Astrocyte (in vitro differentiated cells and primary cell): ENCODE measurements at regions not wholly inside any gene's neighbourhood (a gene's known extent, or its start where the extent isn't known, plus 50 kb on each side); places are given as distances from the start of the nearest gene placed in this dataset.
"Not testable (repeated sequence)": the region's sequence is repeated elsewhere in the genome, so short reads cannot be mapped to it uniquely, and the experiment has no call there.

Experiments
- DNase-seq: peaks from one replicate; pipeline ENCODE4 v3.0.0-alpha.2; 2010; ENCODE audit warnings: low read depth
- FAIRE-seq: peaks from 2 replicates; lab custom pipeline; 2011; peaks lifted over from hg19 to GRCh38; lab: Jason Lieb, UNC
- H2AFZ ChIP-seq: 2 replicates; pipeline ENCODE4 v1.6.0; 2012; ENCODE audit warnings: low read depth, low read length, inconsistent platforms
- H3K27ac ChIP-seq: 2 replicates; pipeline ENCODE4 v1.5.1; 2011; ENCODE audit warnings: low read depth, low read length, inconsistent platforms
- H3K27me3 ChIP-seq: 2 replicates; pipeline ENCODE4 v1.6.0; 2011; ENCODE audit warnings: low read length, inconsistent platforms; ENCODE audit not compliant: insufficient read depth
- H3K36me3 ChIP-seq: 2 replicates; pipeline ENCODE4 v1.5.1; 2011; ENCODE audit warnings: low read length, inconsistent platforms; ENCODE audit not compliant: insufficient read depth
- H3K4me1 ChIP-seq: 2 replicates; pipeline ENCODE4 v1.5.1; 2011; ENCODE audit warnings: low read length, inconsistent platforms; ENCODE audit not compliant: insufficient read depth
- H3K4me2 ChIP-seq: 2 replicates; pipeline ENCODE4 v1.6.0; 2012; ENCODE audit warnings: low read length, inconsistent platforms
- H3K4me3 ChIP-seq: 2 replicates; pipeline ENCODE4 v1.5.1; 2011; ENCODE audit warnings: low read depth, mild to moderate bottlenecking, low read length, inconsistent platforms; ENCODE audit not compliant: insufficient read depth
- H3K79me2 ChIP-seq: 2 replicates; pipeline ENCODE4 v1.6.0; 2012; ENCODE audit warnings: mild to moderate bottlenecking, low read length, inconsistent platforms; ENCODE audit not compliant: insufficient read depth
- H3K9ac ChIP-seq: 2 replicates; pipeline ENCODE4 v1.6.0; 2012; ENCODE audit warnings: mild to moderate bottlenecking, low read length, inconsistent platforms
- H3K9me3 ChIP-seq: 2 replicates; pipeline ENCODE4 v1.5.1; 2012; ENCODE audit warnings: low read depth, mild to moderate bottlenecking, low read length, inconsistent platforms; ENCODE audit not compliant: insufficient read depth
- H4K20me1 ChIP-seq: 2 replicates; pipeline ENCODE4 v1.6.0; 2012; ENCODE audit warnings: low read length, inconsistent platforms; ENCODE audit not compliant: insufficient read depth
- H3K27ac Mint-ChIP-seq: one replicate; pipeline ENCODE4 v1.8.0; 2021; ENCODE audit warnings: mild to moderate bottlenecking, mixed read lengths; ENCODE audit not compliant: unreplicated experiment
- H3K27me3 Mint-ChIP-seq: one replicate; pipeline ENCODE4 v1.8.0; 2021; ENCODE audit warnings: low read depth, mixed read lengths; ENCODE audit not compliant: unreplicated experiment
- H3K36me3 Mint-ChIP-seq: one replicate; pipeline ENCODE4 v1.8.0; 2021; ENCODE audit warnings: low read depth, mixed read lengths; ENCODE audit not compliant: unreplicated experiment
- H3K4me1 Mint-ChIP-seq: one replicate; pipeline ENCODE4 v1.8.0; 2021; ENCODE audit warnings: low read depth, mixed read lengths; ENCODE audit not compliant: unreplicated experiment
- H3K4me3 Mint-ChIP-seq: one replicate; pipeline ENCODE4 v1.8.0; 2021; ENCODE audit warnings: mild to moderate bottlenecking, moderate library complexity, mixed read lengths; ENCODE audit not compliant: unreplicated experiment
- H3K9me3 Mint-ChIP-seq: one replicate; pipeline ENCODE4 v1.8.0; 2021; ENCODE audit warnings: mild to moderate bottlenecking, mixed read lengths; ENCODE audit not compliant: unreplicated experiment
- CTCF ChIP-seq: IDR thresholded peaks from 2 replicates; pipeline ENCODE4 v1.5.1; 2011; ENCODE audit warnings: low read depth, mild to moderate bottlenecking, inconsistent platforms, low read length, moderate library complexity; ENCODE audit not compliant: insufficient read depth
- EZH2 ChIP-seq: IDR thresholded peaks from 2 replicates; pipeline ENCODE4 v1.6.1; 2012; ENCODE audit warnings: mild to moderate bottlenecking, low read length, inconsistent platforms; ENCODE audit not compliant: insufficient read depth

GRCh38 chr19:29040951-29041350, 172.0 kb downstream of the UQCRFS1 start:
- H3K79me2 ChIP-seq, result no peaks in the 10 kb centered on the region
- H3K27me3 ChIP-seq, result no peaks in the 10 kb centered on the region
- peaks cover 7% of the 10 kb centered on the region for H3K36me3 Mint-ChIP-seq
- H3K4me2 ChIP-seq, result no peak overlapping the region
- no peak overlapping the region for H3K4me3 ChIP-seq
- H3K4me1 ChIP-seq, result no peaks in the 10 kb centered on the region
- H3K4me3 Mint-ChIP-seq, result no peak overlapping the region
- H4K20me1 ChIP-seq, result no peaks in the 10 kb centered on the region
- H3K9me3 ChIP-seq, result peaks cover 6% of the 10 kb centered on the region
- H3K27ac Mint-ChIP-seq, result no peak overlapping the region
- H3K4me1 Mint-ChIP-seq, result no peaks in the 10 kb centered on the region
- H3K27me3 Mint-ChIP-seq, result peaks cover 36% of the 10 kb centered on the region
- H3K36me3 ChIP-seq, result no peaks in the 10 kb centered on the region
- H3K9ac ChIP-seq, result no peak overlapping the region
- DNase-seq (no peak), FAIRE-seq (no peak)
- no peak for TF ChIP-seq CTCF
- TF ChIP-seq EZH2, result no peak
- peaks cover 4% of the 10 kb centered on the region for H3K9me3 Mint-ChIP-seq
- no peak overlapping the region for H3K27ac ChIP-seq
- H2AFZ ChIP-seq, result no peak overlapping the region

- Mint-ChIP-seq H3K4me3 (no peak overlapping the region), H3K27me3 (peaks cover 39% of the 10 kb centered on the region), H3K9me3 (peaks cover 4% of the 10 kb centered on the region), H3K27ac (no peak overlapping the region), H3K4me1 (no peaks in the 10 kb centered on the region), H3K36me3 (peaks cover 7% of the 10 kb centered on the region)
- Histone ChIP-seq H3K27me3 (no peaks in the 10 kb centered on the region), H3K36me3 (no peaks in the 10 kb centered on the region), H3K27ac (no peak overlapping the region), H3K9ac (no peak overlapping the region), H4K20me1 (no peaks in the 10 kb centered on the region), H3K9me3 (peaks cover 6% of the 10 kb centered on the region), H3K4me1 (no peaks in the 10 kb centered on the region), H3K4me3 (no peak overlapping the region), H3K79me2 (no peaks in the 10 kb centered on the region), H3K4me2 (no peak overlapping the region), H2AFZ (no peak overlapping the region)
- TF ChIP-seq CTCF (no peak), EZH2 (no peak)
- no peak for DNase-seq
- FAIRE-seq, result no peak
Measured at GRCh38 chr19:29040292-29040691, 172.7 kb downstream of the UQCRFS1 start.

GRCh38 chr19:29039036-29039435, 173.9 kb downstream of the UQCRFS1 start:
- H3K27me3 ChIP-seq, H3K4me2 ChIP-seq, H3K79me2 ChIP-seq, H3K9me3 ChIP-seq, DNase-seq, FAIRE-seq, H3K4me3 ChIP-seq, H3K27ac Mint-ChIP-seq, H3K4me1 ChIP-seq, H3K4me1 Mint-ChIP-seq, H3K36me3 ChIP-seq, H3K9me3 Mint-ChIP-seq, H3K4me3 Mint-ChIP-seq, H4K20me1 ChIP-seq, H3K36me3 Mint-ChIP-seq, H3K9ac ChIP-seq, H2AFZ ChIP-seq, H3K27ac ChIP-seq: not testable (repeated sequence)
- peaks cover 44% of the 10 kb centered on the region for H3K27me3 Mint-ChIP-seq
